GM18498 (cell line): ENCODE measurements at regions not wholly inside any gene's neighbourhood (a gene's known extent, or its start where the extent isn't known, plus 50 kb on each side); places are given as distances from the start of the nearest gene placed in this dataset.
A peak's percentile ranks its signal among the peaks of the same experiment; 100 is the strongest.
"Not testable (repeated sequence)": the region's sequence is repeated elsewhere in the genome, so short reads cannot be mapped to it uniquely, and the experiment has no call there.

ENCODE experiments used
- ATAC-seq: cut with Tn5 transposase; IDR thresholded peaks from one replicate; pipeline ENCODE4 v1.9.1; 2021; ENCODE audit warnings: mild to moderate bottlenecking, moderate library complexity; ENCODE audit not compliant: unreplicated experiment

DNA sequence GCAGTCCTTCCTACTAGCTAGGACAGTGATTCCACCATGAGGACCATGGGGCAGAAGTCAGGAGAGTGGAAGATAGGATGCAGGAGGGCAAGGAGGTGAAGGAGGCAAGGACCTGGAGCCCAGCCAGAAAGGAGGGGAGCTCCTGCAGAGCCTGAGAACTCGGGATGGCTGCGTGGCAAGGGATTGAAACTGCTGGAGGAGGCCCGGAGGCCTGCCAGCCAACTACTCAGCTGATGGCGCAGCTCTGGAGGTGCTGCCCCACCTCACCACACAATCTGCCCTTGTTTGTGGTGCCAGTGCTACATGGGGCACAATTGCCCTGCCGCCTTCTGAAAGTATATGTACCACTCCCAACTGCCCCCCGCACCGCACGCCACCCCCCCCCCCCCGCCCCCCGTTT, 307.3 kb upstream of the CHRNA7 start:
- ATAC-seq, result not testable (repeated sequence)

DNA sequence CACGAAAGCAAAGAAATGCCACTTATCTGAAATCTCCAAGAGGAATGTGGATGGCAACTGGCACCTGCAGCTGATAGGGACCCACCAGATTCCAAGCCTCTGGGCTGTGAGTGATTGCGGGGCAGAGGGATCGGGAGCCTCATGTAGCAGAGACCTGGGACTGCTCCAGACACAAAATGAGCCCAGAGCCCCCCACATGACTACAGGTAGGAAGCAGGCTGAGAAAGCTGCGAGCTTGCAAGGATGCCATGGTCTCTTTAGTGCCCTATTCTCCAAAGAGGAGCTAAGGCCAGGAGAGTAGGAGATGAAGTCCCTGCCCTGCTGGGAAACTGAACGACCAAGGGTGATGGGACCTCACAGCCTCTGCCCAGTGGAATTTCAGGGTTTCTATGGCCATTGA, 305.4 kb upstream of the CHRNA7 start:
- ATAC-seq, result not testable (repeated sequence)

DNA sequence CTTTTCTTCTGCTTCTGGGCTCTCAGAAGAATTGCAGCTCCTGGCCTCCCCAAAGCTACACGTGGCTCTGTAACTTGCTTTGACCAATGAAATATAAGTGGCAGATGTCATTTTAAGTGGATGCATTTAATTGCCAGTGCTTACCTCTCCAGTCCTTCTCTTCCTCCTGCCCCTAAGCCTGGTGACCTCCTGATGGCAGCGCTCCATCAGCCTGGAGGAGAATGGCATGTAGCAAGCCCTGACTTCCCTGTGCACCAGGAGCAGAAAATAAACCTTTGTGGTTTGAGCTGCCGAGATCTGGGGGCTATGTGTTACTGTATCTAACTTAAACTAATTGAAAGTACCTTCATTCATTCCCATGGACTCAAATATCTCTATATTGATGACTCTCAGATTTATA, 304.7 kb upstream of the CHRNA7 start:
- not testable (repeated sequence) for ATAC-seq

DNA sequence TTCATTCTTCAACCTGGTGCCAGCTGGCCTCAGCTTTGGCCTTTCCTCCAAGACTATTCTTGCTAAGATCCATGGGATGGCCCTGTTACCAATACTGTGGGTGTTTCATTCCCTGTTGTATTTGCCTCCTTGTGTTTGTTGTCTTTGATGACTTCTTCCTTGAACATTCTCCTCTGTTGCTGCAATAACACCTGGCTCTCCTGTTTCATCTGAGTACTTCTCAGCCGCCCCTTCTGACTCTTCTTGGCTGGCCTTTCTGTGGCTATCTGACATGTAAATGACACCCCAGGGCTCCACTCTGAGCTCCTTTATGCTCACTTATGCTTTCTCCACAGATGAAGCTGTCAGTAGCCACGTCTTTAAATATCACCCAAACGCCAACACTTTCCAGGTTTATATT, 302.7 kb upstream of the CHRNA7 start:
- no peak for ATAC-seq

DNA sequence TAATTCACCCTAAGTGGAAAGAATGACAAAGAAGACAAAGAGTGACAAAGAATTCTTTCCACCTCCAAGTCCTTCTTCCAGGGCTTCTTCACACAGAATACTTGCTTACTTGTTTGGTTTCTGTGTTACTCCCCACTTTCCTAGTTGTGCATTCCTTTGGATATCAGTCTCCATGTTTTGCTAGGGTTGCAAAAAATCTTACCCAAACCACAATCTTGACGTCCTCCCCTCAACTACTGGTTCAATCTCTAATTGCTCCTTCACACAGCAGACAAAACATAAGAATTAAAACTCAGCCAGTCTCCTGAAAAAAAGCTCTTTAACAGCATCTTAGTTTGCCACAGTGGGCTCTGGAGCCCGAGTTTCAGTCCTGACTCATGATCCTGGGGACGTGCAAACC, 297.6 kb upstream of the CHRNA7 start:
- no peak for ATAC-seq

DNA sequence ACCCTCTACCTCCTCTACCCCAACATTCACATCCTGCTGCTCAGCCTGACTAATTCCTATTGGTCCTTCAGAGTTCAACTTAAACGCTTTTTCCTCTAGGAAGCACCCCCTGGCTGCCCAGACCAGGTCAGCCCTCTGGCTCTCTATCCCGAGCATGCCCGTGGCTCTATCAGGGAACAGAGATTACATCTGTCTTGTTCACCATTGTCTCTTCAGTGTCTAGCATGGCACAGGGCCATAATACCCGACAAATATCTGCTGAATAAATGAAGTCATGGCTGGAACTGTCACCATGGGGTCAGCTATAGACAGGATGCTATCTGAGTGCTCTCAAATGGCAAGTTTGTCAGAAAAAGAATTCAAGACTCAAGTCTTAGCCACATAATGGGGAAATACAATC, 296.9 kb upstream of the CHRNA7 start:
- no peak for ATAC-seq

DNA sequence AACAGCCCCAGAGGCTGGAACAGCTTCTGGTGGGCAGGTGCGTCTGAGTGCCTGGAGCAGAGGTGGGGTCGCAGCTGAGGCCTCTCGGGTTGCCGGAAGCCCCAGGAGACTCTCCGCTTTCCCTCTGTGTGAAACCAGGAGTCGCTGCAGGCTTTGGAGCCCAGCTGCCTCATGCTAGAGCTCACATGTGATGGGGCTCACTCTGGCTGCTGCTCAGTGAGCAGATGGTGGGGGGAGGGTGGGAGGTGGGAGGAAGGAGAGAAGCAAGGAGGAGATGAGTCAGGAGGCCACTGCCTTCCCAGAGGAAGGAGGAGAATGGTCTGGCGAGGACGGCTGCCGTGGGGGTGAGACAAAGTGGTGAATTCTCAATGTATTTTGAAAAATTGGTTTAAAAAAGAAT, 290.1 kb upstream of the CHRNA7 start:
- no peak for ATAC-seq

DNA sequence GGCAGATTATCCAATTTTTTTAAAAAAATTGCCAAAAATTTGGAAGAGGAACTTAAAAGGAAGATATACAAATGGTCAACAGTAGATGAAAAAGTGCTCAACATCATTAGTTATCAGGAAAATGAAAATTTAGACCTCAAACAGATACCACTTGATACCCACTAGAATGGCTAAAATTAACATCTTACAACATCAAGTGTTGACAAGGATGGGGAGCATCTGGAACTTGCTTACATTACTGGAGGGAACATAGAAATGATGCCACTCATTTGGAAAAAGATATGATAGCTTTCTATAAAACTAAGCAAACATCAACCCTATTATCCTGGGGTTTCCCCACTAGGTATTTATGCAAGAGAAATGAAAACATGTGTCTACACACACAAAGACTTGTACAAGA, 284.5 kb upstream of the CHRNA7 start:
- ATAC-seq, result no peak

DNA sequence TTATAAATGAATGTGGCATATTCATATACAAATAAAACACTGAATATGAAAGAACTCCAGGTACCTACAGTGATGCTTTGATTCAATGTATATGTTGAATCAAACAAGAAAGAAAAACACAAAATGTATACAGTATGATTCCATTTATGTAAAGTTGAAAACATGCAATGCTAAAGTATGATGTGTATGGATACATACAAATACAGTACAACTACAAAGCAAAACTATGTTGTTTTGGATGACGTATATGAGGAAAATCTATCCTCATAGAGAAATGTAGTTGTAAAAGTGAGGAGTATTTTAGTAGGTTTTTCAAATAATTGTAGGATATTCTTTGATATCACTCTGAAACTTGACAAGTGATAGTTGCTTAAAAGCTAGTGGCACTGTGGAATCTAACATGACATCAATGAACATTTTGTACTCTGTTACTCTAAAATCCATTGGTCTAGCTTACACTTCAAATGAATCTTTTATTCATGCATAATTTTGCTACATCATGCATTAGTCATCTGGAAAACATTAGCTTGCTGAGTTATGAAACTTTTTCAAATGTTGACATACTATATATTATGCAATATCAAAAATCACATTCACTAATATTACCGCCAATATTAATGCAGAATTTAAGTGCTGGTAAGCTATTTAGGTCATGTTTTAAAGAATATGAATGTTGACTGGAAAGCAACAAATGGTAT, 278.1 kb upstream of the CHRNA7 start:
- no peak for ATAC-seq

DNA sequence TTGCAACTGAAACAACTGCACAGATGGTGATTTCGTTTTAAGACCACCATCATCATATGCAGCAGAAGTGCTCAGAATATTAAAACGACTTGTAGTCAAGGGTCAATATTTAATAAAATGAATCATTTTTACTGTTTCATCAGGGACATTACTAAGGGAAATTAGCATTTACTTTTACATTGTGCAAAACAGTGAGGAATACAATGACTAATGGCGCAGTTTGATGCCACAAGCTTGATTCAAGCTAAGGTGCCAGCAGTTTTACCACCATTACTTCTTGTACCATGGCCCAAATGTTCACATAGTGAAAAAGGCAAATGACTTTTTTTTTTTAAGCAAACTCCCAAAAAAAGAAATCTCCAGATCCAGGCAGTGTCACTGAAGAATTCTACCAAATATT, 277.4 kb upstream of the CHRNA7 start:
- no peak for ATAC-seq

DNA sequence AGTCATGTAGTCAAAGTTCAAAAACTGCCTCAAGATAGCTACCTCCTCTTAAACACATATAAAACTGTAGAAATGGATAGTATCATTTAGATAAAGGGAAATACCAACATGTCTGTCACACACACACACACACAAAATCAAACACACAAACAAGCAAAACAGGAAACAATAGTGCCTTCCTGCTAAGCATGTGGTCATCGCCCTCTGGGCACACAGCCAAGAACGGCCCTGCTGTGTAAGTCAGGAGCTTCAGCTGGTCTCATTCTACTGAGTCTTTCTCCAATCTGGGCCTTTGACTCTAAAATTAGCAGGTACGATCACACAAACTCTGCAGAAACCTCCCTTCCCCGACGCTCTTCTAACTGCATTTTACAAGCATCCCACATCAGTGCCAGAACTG, 272.2 kb upstream of the CHRNA7 start:
- no peak for ATAC-seq

DNA sequence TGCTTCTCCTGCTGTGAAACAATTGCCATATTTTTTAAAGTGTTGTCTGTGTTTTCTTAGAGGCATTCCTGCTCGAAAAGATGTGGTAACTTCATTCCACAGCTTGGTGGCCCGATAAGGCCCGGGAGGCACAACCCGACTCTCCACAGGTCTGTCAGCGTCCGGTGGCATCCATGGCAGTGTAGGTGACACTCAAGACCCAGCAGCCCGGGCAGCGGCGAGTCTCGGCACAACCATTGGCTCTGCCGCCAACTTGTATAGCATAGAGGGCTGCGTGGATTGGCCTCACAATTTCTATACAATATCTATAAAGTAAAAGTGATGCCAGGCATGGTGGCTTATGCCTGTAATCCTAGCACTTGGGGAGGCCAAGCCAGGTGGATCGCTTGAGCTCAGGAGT, 262.3 kb upstream of the CHRNA7 start:
- no peak for ATAC-seq

DNA sequence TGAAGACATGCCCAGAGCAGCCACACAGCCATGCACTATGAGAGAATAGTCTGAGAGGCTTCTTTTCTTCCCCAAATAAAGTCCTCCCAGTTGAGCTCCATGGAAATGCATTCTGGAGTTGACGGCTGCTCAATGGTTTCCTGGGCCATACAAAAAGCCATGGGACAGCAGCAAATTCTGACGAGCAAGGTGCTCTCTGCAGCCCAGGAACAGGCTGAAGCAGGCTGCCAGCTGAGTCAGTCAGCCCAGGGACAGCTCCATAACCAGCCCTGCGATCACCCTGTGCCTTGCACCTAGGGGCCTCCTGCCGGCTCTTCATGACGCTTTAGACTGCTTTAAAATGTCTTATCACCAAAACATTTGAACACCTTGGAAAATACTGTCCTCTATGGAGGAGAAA, 256.3 kb upstream of the CHRNA7 start:
- ATAC-seq, result no peak

DNA sequence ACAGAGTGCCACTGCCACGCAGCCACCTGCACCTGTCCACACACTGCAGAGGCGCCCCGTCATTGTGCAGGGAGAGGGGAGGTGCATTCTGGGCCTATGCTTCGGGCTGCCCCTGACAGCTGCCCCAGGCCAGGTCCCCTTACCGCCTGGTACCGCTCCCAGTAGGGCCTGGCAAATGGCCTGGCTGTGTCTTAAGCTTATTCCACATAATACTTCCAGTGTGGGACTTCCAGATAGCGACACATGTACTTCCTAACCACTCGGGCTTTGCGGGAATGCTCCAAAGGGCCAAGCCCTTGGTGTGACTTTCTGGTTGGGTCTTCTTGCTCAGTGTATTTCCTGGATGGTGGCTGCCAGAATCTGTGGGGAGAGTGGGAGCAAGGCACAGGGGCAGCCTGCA, 254.3 kb upstream of the CHRNA7 start:
- ATAC-seq, result no peak

DNA sequence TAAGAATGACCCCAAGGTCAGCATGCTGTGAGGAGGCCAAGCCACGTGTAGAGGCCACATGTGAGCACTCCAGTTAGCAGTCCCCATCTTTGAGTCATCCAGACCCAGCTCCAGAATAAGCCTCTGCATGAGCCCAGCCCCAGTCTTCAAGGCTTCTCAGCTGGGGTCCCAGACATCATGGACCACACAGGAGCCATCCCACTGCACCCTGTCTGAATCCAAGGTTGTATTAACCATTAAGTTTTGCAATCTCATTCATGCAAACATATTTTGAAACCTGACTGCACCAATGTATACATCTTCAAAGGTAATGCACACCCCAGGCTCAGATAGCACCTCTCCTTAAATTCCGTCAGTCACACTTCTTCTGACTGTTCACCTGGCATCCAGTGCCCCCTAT, 249.1 kb upstream of the CHRNA7 start:
- no peak for ATAC-seq

DNA sequence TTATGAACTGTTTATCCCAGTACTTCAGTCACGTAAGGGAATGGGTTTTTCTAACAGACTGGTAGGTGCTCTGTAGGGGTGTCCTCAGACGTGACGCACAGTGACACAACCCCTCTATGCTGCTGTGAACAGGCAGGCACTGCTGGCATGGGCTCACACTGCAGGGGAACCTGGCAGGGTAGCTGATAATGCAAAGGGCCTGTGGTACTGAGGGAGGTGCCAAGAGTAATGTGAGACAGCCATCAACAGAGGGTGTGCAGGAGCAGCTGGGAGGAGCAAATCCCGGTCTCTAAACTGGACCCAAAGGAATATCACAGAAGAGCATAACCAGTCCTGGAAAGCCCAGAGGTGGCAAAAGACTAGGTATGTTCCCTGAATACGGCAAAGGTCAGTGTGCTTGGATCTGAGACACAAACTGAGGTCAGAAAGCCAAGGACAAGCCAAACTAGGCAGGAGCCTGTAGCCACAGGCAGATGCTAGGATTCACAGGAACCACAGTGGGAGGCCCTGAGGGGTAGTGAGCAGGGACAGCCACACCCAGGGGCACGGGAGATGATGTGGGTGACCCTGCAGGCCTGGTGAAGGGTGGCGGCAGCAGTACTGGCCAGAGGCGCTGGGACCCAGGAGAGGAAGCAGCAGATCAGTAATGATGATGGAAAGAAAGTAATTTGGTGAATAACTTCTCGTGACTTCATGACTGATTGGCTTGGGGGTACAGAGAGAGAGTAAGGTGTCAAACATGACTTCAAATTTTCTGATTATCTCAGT, 248.1 kb upstream of the CHRNA7 start:
- no peak for ATAC-seq

DNA sequence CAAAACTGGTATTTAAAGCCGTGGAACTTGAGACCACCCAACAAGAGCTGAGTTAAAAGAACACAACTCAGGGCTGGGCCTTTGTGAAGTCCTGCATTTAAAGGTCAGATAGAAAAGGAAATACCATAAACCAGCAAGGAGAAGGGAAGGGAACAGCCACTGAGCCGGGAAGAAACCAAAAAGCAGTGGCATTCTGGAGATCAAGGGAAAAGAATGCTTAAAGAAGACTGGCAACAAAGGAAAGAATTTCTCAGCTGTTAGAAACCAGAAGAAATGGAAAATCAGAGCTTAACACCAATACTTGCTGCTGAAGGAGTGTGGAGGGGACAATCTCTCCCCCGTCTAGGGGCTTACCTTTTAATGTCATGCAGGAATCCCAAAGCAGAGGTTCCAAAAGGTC, 247.4 kb upstream of the CHRNA7 start:
- no peak for ATAC-seq

DNA sequence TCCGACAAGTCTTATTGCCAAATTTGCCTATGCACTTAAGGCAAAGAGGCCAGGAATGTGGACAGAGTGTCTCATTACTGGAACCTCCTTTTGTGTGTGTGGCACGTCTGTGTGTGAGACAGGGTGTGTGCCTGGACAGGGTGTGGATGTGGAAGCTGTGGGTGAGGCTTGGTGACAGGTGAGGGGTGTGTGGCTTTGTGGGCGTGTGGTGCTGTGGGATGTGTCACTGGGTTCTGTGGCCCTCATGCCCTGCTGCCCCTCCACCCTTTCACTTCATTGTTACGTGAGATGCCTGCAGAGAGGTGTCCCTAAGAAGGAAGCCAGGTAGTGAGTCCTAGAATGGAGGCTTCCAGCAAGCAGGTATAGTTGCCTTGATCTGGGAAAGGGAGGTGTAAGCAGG, 244.0 kb upstream of the CHRNA7 start:
- no peak for ATAC-seq

DNA sequence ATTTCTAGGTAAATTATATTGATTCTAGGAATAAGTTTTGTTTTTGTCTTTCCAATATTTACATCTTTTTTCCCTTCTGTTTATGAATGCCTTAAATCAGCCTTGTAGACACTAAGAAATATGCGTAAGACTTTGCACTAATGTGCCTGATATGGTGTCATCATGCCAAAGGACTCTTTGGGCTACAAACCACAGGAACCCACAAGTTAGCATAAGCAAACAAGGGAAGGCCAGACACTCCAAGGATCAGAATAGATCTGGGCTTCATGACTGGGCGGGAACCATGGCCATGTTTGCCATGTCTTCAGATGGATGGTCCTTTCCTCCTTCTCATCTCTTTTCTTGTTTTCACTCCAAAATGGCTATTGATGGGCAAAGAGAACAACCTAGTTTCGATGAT, 242.2 kb upstream of the CHRNA7 start:
- no peak for ATAC-seq

DNA sequence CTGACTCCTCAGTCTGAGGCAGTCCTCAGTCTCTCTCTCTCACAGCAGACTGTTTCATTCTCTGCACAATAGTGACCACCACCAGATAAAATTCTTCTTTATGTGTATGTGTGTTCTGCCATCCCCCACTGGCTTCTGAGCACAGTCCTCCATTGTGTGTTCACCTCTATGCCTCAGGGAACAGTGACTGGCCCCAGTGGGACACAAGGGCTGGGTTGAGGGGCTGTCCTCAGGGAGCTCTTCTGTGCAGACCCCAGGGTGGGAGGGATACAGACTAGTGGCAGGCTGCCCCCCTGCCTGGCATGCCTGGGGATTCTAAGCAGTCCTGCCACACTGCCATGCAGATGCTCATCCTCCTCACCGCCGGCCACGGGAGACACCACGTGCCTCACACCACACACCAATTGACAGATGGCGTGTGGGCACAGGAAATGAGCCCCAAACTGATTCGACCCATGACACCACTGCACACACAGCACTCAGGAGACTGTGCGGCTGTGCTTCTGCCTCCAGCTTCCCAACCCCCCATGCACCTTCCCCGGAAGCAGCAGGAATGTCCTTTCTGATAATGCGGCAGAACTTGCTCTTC, 237.6 kb upstream of the CHRNA7 start:
- ATAC-seq, result no peak

DNA sequence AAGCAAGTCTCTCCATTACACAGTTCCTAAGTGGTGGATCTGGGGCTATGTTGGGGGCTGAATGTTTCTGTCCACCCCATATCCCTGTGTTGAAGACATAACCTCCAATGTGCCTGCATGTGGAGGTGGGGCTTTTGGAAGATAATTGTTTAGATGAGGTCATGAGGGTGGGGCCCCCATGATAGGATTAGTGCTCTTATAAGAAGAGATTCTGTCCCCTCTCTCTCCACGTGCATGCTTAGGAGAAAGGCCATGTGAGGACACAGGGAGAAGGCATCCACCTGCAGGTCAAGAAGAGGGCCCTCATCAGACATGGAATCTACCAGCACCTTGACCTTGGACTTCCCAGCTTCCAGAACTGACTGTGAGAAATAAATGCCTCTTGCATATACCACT, 231.0 kb upstream of the CHRNA7 start:
- no peak for ATAC-seq

DNA sequence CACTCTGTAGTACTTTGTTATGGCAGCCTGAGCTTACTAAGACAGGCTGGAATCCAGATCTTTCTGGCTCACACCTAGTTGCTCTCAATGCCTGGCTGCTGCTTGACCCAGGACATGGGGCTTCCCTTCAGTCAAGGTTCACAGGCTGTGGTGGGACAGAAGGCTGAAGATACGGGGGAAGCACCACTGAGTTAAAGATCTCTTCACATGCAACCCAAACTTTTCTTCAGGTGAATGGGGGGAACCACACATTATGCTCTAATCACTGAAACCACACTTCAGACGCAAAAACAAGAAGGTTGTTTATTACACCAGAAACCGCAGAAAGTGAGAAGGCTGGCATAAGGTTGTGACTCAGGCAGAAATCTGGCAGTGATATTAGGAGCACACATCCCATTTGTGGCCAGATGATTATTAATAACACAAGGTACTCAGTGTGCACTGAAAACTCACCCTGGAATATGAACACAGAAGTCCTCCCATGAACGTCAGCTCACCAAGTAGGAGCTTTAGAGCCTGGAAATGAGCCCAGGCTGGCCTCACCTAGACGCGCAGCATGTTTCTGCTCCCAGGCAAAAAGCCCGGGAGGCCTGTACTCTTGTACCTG, 230.5 kb upstream of the CHRNA7 start:
- ATAC-seq, result peak; percentile 85
